HG03060 (cell line): ENCODE measurements at regions not wholly inside any gene's neighbourhood (a gene's known extent, or its start where the extent isn't known, plus 50 kb on each side); places are given as distances from the start of the nearest gene placed in this dataset.

Experiments used
- ATAC-seq: cut with Tn5 transposase; IDR thresholded peaks from one replicate; pipeline ENCODE4 v1.9.1; 2021; ENCODE audit warnings: low read depth, moderate number of reproducible peaks; ENCODE audit not compliant: unreplicated experiment

DNA sequence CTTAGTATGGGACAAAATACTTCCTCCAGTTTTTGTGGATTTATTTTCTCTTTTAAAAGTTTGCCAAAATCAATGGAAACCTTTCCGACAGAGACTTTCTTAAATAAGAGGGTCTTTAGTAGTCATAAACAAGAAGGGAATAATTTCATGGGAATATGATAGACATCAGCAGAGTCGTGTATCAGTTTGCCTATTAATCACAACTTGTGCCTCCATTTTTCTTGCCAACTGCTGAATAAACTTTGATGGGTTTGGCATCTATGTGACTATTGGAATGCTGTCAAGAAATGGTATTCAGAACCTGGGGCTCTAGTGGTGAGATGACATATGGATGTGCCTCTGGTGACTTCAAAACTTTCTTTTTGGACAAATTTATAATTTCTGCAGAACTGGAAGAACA lies 1668.2 kb downstream of the MAT2B start:
- ATAC-seq: no peak

DNA sequence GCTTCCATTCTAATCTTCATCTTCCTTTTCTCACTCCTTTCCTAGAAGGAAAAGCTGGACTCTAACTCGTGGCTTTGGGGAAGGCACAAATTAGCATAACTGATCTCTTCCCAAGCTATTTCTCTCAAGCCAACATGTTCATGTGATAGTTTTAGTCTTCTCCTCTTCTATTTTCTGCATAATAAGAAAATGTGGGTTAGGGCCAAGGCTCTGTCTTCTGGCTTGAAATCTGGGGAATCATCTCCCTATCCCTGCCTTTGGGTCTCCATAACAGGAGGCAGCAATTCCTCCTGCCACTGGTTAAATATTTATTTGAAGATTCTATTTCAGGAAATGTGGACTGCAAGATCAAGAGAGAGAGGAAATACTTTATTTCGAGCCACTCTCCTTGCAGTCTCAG lies 1669.6 kb downstream of the MAT2B start:
- ATAC-seq: no peak

DNA sequence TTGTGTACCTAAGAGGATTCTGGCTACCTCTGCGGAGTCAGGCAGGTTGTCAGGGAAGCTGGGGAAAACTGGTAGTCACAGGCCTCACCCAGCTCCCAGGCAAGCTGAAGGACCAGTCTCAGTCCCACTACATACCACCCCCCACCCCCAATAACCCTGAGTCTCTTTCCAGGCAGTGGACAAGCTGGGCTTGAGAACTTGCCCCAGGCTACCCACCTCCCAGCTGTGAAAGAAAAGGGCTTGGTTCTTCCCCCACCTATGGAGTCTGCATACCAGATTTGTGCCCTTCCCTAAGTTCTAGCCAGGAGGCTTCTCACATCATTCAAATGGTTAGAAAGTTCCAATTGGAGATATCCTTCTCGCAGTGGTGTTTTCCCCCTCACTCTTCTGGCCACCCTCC lies 1678.8 kb downstream of the MAT2B start:
- no peak for ATAC-seq

GRCh38 chr5:165185716-165186115 lies 1680.3 kb downstream of the MAT2B start:
- ATAC-seq: no peak

DNA sequence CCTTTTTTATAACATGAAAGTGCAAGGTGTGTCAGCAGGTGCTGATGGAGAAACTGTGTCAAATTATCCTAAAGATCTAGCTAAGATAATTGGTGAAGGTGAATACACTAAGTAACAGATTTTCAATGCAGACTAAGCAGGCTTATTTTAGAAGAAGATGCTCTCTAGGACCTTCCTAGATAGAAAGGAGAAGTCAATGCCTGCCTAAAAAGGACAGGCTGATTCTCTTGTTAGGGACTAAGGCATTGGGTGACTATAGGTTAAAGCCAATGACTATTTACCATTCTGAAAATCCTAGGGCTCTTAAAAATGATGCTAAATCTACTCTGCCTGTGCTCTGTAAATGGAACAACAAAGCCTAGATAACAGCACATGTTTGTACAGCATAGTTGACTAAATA lies 1682.4 kb downstream of the MAT2B start:
- ATAC-seq: no peak

DNA sequence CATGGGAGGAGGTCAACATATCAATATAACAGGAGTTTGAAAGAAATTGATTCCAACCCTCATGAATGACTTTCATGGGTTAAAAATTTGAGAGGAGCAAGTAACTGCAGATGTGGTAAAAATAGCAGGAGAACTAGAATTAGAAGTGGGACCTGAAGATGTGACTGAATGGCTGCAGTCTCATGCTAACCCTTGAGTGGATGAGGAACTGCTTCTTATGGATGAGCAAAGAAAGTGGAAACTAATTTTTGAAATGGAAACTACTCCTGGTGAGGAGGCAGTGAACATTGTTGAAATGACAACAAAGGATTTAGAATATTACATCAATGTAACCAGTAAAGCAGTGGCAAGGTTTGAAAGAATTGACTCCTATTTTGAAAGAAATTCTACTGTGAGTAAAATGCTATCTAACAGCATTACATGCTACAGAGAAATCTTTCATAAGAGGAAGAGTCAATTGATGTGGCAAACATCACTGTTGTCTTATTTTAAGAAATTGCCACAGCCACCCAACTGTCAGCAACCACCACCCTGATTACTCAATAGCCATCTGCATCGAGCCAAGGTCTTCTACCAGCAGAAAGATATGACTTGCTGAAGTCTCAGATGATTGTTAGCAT lies 1683.2 kb downstream of the MAT2B start:
- ATAC-seq: no peak

GRCh38 chr5:165196961-165197360 lies 1691.5 kb downstream of the MAT2B start:
- ATAC-seq: no peak

DNA sequence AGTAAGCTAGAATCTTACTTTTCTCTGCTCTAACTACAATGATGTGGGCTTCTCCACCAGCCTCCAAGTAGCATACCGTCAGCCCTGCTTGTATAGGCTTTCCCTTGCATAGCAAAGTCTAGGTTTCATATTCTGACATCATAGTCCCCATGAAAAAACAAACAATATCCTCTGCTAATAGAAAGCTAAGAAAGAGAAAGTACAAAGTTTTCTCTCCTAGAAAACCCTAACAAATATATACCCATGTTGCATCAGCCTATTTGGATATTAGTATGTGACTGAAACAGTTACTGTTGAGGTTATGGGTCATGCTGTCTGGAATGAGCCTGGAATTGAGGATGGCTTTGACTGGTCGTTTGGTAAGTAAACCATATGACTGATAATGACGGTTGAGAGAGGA lies 1696.0 kb downstream of the MAT2B start:
- ATAC-seq: no peak

GRCh38 chr5:165201771-165202518 lies 1696.5 kb downstream of the MAT2B start:
- ATAC-seq: no peak

- ATAC-seq: no peak
Observed at GRCh38 chr5:165202519-165202910, 1697.1 kb downstream of the MAT2B start.

DNA sequence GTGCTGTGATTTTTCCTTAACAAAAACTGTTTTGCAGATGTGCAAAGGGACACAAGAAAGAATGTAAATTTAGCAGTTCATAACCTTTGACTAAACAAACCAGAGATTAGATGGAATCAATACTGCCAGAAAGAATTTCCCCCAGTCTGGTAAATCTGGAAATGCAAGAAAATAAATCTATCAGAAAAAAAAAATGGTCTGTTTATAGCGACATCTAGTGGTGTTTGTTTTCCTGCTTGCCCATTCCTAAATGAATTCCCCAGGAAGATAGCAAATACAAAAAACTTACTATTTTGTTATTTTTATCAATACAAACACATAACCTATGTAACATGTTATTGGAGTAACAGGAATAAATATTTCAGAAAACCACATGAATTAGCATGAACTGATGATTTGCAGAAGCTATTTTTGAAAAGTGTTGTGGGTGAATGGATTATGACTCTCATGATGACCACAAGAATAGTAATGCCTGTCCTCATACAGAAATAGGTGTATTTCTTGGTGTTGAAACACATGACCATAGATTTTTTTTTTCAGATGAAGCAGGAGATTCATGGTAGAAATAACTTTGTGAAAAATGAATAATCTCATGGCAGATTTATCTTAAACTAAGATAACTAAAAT lies 1703.8 kb downstream of the MAT2B start:
- ATAC-seq: no peak

DNA sequence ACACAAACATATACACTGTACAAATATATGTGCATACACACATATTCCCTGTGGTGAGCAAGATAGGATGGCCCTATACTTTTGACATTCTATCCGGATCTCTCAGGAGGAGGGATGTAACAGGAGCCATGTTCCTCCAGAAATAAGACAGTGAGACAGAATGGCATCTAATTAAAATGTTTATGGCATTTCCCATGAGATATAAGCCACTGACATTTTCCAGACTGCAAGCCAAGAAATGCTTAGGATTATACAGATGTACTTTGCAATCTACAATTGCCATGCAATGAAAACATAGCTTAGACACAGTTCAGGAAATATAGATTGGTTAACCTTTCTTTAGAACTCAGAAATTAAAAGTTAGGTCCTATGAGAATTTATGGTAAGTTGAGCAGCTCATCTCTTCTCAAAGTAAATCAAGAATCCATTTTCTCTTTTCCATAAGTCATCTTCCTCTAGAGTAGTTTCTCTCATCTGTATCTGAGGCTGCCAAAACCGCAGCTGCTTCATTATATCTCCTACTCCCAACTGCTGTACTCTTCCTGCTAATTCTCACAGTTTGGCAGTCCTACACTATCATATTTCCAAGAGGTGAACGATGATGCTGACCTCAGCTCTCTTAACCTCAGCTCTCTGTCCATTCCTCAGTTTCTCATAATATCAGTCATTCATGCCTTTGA lies 1719.1 kb downstream of the MAT2B start:
- no peak for ATAC-seq

DNA sequence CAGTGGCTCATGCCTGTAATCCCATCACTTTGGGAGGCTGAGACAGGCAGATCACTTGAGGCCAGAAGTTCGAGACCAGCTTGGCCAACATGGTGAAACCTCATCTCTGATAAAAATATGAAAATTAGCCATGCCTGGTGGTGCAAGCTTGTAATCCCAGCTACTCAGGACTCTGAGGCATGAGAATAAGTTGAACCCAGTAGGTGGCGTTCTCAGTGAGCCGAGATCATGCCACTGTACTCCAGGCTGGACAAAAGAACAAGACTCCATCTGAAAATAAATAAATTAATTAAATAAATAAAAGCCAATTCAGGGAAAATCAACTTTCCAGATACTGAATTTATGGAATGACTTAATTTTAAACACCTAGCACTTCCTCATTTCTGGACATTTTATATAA lies 1722.1 kb downstream of the MAT2B start:
- no peak for ATAC-seq

DNA sequence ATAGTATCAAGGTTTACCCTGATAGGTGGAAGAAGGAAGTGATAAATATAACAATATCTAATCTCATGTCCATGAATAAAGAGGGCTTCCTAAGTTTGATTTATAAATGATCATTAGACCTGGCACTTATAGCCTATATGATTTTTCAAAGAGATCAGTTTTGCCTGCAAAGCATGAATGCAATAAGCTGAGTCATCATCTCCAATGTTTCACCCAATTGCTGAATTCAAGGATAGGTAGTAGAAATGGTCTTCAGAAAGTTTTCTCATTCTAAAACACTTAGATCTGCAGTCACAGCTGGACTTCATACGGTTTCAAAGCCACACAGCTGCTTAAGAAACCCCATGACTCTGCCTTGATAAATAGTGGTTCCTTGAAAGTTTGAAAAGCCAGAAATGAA lies 1722.8 kb downstream of the MAT2B start:
- ATAC-seq: no peak

GRCh38 chr5:165231821-165232508 lies 1726.5 kb downstream of the MAT2B start:
- ATAC-seq: no peak

GRCh38 chr5:165232509-165233028 lies 1727.2 kb downstream of the MAT2B start:
- no peak for ATAC-seq

GRCh38 chr5:165241811-165242210 lies 1736.4 kb downstream of the MAT2B start:
- no peak for ATAC-seq

DNA sequence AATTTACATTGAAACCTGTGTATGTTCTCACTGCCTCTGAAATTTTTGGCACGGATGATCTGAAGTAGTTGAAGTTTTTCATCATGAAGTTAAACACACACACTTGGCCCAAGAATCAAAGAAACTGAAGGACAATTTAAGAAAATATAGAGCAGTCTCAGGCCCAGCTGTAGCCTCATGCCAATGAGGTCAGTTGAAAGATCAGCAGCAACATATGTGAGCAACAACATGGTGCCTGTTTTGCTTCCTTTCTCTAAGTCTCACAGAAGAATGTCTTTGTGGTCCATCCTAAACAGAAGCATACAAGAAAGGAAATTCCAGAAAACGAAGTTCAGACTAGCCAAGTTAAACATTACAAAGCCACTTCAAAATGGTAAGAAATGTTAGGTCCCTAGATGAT lies 1737.2 kb downstream of the MAT2B start:
- ATAC-seq: no peak

GRCh38 chr5:165244407-165244806 lies 1739.0 kb downstream of the MAT2B start:
- ATAC-seq: no peak

- ATAC-seq: no peak
Observed at GRCh38 chr5:165258197-165258771, 1752.9 kb downstream of the MAT2B start.
